ENCODE measurements at regions not wholly inside any gene's neighbourhood (a gene's known extent, or its start where the extent isn't known, plus 50 kb on each side); places are given as distances from the start of the nearest gene placed in this dataset.

DNA sequence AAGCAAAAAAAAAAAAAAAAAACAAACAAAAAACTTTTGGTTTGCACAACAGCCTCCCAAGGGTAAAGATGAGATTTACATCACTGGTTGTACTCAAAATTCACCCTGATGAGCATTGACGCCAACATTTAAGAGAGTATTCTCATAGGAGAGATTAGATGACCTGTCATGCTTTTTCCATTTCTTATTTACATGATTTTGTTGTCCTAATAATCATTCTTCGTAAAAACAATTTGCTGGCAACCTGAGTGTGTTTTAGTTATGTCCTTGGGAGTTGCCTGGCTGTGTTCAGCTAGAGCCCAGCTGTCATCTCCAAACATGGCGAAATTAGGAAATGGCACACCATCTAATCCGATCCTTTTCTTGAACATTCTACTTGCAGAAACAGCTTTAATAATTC is 186.4 kb upstream of the MRPS30 start:
- no peaks in the 10 kb centered on the region for H3K9me3 Mint-ChIP-seq
- no peak overlapping the region for H3K4me3 Mint-ChIP-seq
- TF ChIP-seq, protein P1, sequence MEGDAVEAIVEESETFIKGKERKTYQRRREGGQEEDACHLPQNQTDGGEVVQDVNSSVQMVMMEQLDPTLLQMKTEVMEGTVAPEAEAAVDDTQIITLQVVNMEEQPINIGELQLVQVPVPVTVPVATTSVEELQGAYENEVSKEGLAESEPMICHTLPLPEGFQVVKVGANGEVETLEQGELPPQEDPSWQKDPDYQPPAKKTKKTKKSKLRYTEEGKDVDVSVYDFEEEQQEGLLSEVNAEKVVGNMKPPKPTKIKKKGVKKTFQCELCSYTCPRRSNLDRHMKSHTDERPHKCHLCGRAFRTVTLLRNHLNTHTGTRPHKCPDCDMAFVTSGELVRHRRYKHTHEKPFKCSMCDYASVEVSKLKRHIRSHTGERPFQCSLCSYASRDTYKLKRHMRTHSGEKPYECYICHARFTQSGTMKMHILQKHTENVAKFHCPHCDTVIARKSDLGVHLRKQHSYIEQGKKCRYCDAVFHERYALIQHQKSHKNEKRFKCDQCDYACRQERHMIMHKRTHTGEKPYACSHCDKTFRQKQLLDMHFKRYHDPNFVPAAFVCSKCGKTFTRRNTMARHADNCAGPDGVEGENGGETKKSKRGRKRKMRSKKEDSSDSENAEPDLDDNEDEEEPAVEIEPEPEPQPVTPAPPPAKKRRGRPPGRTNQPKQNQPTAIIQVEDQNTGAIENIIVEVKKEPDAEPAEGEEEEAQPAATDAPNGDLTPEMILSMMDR (conservative IDR thresholded peaks at IDR 0.05), result no peak
- no peaks in the 10 kb centered on the region for H3K27me3 Mint-ChIP-seq
- H3K27ac Mint-ChIP-seq, result no peak overlapping the region
- DNase-seq (ENCODE audit: extremely low spot score, unreplicated experiment), result no peak
- no peaks in the 10 kb centered on the region for H3K36me3 Mint-ChIP-seq
- no peaks in the 10 kb centered on the region for H3K4me1 Mint-ChIP-seq (ENCODE audit: unreplicated experiment)

- DNase-seq (ENCODE audit: extremely low spot score, unreplicated experiment), result no peak
These were observed 188.7 kb upstream of the MRPS30 start for GRCh38 chr5:44619875-44620610.

DNA sequence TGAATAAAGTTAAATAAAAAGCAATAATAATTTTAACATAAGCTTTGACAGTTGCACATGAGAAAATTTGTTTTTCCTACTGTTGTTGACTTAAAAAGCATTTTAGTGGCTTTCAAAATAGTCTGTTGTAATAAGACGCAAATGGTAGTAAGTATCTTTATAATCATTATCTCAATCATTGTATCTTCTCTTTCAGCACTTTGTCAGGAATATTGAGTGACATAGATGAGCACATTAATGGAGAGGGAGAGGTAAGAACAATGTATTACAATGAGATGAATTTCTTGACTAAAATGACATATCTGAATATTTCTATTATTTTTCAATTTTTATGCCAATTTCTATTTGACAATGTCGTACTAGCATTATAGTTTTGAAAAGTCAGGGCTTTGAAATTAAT is 193.9 kb upstream of the MRPS30 start:
- Mint-ChIP-seq H3K27me3 (no peaks in the 10 kb centered on the region), H3K9me3 (no peaks in the 10 kb centered on the region), H3K27ac (no peak overlapping the region), H3K36me3 (no peaks in the 10 kb centered on the region), H3K4me3 (no peak overlapping the region), H3K4me1 (ENCODE audit: unreplicated experiment) (no peaks in the 10 kb centered on the region)
- TF ChIP-seq, protein P1 (conservative IDR thresholded peaks at IDR 0.05), result no peak
- DNase-seq (ENCODE audit: extremely low spot score, unreplicated experiment), result no peak

More at GRCh38 chr5:44619875-44620610, 188.7 kb upstream of the MRPS30 start:
- Mint-ChIP-seq H3K36me3 (no peaks in the 10 kb centered on the region), H3K9me3 (no peaks in the 10 kb centered on the region), H3K4me1 (ENCODE audit: unreplicated experiment) (no peaks in the 10 kb centered on the region), H3K27ac (no peak overlapping the region), H3K4me3 (no peak overlapping the region), H3K27me3 (no peaks in the 10 kb centered on the region)
- TF ChIP-seq, protein P1 (conservative IDR thresholded peaks at IDR 0.05), result no peak

GRCh38 chr5:44613936-44614335 is 194.8 kb upstream of the MRPS30 start:
- H3K9me3 Mint-ChIP-seq, result no peaks in the 10 kb centered on the region
- no peak overlapping the region for H3K27ac Mint-ChIP-seq
- no peak overlapping the region for H3K4me3 Mint-ChIP-seq
- no peak for DNase-seq (ENCODE audit: extremely low spot score, unreplicated experiment)
- no peaks in the 10 kb centered on the region for H3K4me1 Mint-ChIP-seq (ENCODE audit: unreplicated experiment)
- no peaks in the 10 kb centered on the region for H3K27me3 Mint-ChIP-seq
- TF ChIP-seq, protein P1 (conservative IDR thresholded peaks at IDR 0.05), result no peak
- no peaks in the 10 kb centered on the region for H3K36me3 Mint-ChIP-seq

DNA sequence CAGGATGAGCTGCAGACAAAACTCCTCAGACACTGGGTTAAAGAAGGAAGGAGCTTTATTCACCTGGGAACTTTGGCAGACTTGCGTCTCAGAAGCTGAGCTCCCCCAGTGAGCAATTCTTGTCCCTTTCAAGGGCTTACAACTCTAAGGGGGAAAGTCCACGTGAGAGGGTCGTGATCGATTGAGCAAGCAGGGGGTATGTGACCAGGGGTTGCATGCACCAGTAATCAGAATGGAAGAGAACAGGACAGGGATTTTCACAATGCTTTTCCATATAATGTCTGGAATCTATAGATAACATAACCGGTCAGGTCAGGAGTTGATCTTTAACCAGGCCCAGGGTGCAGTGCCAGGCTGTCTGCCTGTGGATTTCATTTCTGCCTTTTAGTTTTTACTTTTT is 202.8 kb upstream of the MRPS30 start:
- Mint-ChIP-seq H3K4me3 (no peak overlapping the region), H3K9me3 (no peaks in the 10 kb centered on the region), H3K4me1 (ENCODE audit: unreplicated experiment) (no peaks in the 10 kb centered on the region), H3K27me3 (no peaks in the 10 kb centered on the region), H3K27ac (no peak overlapping the region), H3K36me3 (no peaks in the 10 kb centered on the region)
- DNase-seq (ENCODE audit: extremely low spot score, unreplicated experiment), result no peak
- TF ChIP-seq, protein P1 (conservative IDR thresholded peaks at IDR 0.05), result no peak

Data from type B pancreatic cell (in vitro differentiated cells).